GM10266 (cell line): ENCODE measurements at regions not wholly inside any gene's neighbourhood (a gene's known extent, or its start where the extent isn't known, plus 50 kb on each side); places are given as distances from the start of the nearest gene placed in this dataset.

Experiments
- DNase-seq: peaks from one replicate; pipeline ENCODE4 v3.0.0; 2012; ENCODE audit errors: extremely low spot score
- TF ChIP-seq, protein P1 (sequence below): IDR thresholded peaks from 2 replicates; pipeline ENCODE4 v1.5.1; 2012; ENCODE audit warnings: mild to moderate bottlenecking, low read depth; ENCODE audit not compliant: control insufficient read depth, insufficient read depth; ENCODE audit errors: missing control alignments

DNA sequence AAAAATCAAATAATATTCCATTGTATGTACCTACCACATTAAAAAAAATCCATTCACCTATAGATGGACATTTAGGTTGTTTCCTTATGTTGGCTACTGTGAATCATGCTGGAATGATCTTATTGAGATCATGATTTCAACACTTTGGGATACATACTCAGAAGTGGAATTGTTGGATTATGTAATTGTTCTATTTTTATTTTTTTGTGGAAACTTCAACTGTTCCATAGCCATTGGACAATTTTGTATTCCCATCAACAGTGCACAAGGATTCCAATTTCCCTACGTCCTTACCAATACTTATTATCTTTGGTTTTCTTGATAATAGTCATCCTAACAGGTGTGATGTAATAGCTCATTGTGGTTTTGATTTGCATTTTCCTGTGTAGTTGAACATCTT is 834.0 kb downstream of the MAFB start:
- no peak for DNase-seq
- TF ChIP-seq, protein P1, sequence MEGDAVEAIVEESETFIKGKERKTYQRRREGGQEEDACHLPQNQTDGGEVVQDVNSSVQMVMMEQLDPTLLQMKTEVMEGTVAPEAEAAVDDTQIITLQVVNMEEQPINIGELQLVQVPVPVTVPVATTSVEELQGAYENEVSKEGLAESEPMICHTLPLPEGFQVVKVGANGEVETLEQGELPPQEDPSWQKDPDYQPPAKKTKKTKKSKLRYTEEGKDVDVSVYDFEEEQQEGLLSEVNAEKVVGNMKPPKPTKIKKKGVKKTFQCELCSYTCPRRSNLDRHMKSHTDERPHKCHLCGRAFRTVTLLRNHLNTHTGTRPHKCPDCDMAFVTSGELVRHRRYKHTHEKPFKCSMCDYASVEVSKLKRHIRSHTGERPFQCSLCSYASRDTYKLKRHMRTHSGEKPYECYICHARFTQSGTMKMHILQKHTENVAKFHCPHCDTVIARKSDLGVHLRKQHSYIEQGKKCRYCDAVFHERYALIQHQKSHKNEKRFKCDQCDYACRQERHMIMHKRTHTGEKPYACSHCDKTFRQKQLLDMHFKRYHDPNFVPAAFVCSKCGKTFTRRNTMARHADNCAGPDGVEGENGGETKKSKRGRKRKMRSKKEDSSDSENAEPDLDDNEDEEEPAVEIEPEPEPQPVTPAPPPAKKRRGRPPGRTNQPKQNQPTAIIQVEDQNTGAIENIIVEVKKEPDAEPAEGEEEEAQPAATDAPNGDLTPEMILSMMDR, result no peak

DNA sequence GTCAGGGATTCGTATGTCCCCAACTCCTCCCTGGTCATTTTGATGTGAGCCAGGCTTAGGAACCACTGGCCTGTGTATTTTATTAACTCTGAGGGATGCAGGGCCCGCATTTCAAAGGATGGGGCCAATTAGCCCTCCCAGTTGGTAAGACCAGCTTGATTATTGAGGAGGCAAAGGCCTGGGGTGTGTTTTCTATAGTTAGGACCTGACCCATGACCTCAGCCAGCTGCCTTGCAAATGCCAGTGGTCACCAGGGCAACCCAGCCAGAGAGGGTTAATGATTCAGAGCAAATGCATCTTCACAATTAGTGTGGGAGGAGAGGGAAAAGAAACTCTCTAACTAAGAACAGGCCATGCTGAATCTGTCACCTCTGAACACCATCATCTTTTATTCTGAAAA is 835.4 kb downstream of the MAFB start:
- TF ChIP-seq, protein P1, result no peak
- no peak for DNase-seq

DNA sequence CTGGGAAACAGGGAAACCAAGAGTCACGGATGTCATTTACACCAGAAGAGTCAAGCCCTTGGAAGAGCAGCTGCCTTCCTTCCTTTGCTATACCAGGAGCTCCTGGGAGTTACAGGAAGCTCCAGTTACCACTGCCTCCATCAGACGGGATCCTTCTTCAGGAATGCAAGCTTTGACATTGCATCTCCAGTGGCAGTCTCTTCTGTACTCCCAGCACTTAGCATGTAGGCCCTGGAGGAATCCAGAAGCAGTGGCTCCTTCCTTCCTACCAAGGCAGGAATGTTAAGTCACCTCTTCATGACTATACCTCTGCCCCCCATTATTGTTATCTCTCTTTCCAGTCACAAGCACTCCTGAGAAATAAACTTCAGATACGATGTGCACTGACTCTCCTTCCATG is 836.0 kb downstream of the MAFB start:
- TF ChIP-seq, protein P1, result no peak
- no peak for DNase-seq

DNA sequence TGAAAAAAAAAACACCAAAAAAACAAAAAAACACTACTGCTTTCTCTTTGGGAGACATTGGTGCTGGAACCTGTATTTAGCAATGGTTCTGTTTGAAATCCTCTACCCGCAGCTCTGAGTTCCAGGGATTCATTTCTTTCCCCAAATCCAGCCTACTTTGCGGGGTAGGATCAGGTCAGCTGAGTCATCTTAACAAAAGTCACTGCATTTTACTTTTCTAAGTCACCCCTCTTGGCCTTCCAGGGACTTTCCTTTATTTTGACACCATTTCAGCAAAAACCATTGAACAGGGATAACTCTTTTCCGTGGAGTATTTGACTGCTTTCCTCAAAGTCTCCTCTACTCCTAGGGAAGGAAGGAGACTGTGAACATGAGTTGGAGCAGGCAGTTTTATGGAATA is 837.6 kb downstream of the MAFB start:
- TF ChIP-seq, protein P1, result no peak
- DNase-seq, result no peak

DNA sequence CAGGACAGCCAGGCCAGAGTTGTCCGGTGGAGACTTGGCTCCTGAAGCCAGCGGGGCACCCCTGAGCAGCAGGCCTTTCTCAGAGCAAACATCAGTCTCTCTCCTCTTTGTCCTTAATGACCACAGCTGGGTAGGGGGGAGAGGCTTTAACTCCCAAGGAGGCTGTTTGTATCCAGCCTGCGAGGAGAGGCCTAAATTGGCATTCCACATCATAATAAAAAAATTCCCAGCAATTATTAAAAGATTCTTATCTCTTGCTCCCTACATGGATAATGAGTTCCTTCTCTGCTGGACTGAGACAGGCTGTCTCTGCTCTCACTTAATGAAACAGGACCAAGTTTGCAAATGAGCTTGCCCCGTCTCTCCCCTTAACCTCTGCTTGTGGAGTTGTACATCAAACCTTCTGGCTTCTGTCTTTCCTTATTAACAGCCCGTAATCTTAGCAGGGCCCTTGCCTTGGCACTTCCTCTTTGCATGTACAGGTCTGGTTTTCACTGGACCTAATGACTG is 838.2 kb downstream of the MAFB start:
- TF ChIP-seq, protein P1, result no peak
- DNase-seq, result no peak

DNA sequence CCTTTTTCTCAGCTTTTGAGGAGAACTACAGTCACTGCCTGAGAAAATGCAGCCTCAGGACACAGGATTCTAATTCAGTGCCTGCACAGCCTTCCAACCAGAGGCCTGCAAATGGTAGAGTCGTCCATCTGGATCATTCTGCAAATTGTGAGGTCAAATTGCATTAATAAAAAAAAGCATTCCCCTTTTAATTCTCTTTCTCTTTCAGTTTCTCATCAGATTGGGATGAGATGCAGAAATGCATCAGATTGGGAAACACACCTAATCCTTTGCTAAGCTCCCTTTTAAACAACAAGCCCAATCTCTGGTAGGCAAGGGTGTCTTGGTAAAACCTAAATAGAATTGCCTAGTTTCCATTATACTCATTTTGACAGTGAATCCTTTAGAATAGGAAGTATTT is 838.8 kb downstream of the MAFB start:
- TF ChIP-seq, protein P1, result no peak
- no peak for DNase-seq

DNA sequence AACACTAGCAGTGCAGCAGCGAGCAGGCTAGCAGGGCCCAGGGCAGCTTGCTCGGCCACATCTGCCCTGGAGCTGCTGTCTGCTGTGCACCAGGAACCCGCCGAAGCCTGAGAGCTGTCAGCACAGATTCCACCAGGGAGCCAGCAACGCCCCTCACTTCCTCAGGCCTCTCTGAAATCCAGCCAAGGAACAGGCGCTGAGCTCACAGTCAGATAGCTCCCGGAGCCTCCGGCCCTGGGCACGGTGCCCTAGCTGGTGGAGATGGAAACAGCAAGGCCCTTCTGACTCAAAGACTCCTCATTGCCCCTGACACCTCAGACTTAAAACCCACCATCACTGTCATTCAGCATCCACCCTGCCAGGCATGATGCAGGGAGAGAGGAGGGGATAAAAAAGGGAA is 839.4 kb downstream of the MAFB start:
- TF ChIP-seq, protein P1, result no peak
- no peak for DNase-seq
